Cardiac muscle cell (in vitro differentiated cells and primary cell): ENCODE measurements at regions not wholly inside any gene's neighbourhood (a gene's known extent, or its start where the extent isn't known, plus 50 kb on each side); places are given as distances from the start of the nearest gene placed in this dataset.

Experiments
- DNase-seq, 2 donors: peaks; one replicate each; pipeline versions ENCODE4 v3.0.0 to v3.0.0-alpha.2; 2010 to 2017; ENCODE audit warnings: low read depth in 1 of 2, low spot score in 1 of 2
- H3K27ac ChIP-seq: fragments of 200-600 bp; sonication (generic); 2 replicates; pipeline ENCODE4 v1.5.1; 2016
- H3K27me3 ChIP-seq: fragments of 200-600 bp; sonication (generic); 2 replicates; pipeline ENCODE4 v1.6.0; 2016; ENCODE audit warnings: control low read depth
- H3K36me3 ChIP-seq: fragments of 200-600 bp; sonication (generic); 2 replicates; pipeline ENCODE4 v1.5.1; 2016; ENCODE audit warnings: control low read depth
- H3K4me1 ChIP-seq: fragments of 200-600 bp; sonication (generic); 2 replicates; pipeline ENCODE4 v1.8.1; 2017; ENCODE audit warnings: low read depth, mild to moderate bottlenecking, mixed run types
- H3K4me3 ChIP-seq: fragments of 200-600 bp; sonication (generic); 2 replicates; pipeline ENCODE4 v1.5.1; 2016; ENCODE audit warnings: mild to moderate bottlenecking
- H3K9me3 ChIP-seq: fragments of 200-600 bp; sonication (generic); 2 replicates; pipeline ENCODE4 v1.5.1; 2017; ENCODE audit warnings: low read depth, mild to moderate bottlenecking, control low read depth
- CTCF ChIP-seq: IDR thresholded peaks from 2 replicates; pipeline ENCODE4 v1.5.1; 2012; ENCODE audit warnings: low read depth, mild to moderate bottlenecking, low read length

- Histone ChIP-seq H3K27ac (no peak overlapping the region), H3K9me3 (no peaks in the 10 kb centered on the region), H3K4me1 (no peaks in the 10 kb centered on the region), H3K4me3 (no peak overlapping the region), H3K36me3 (no peaks in the 10 kb centered on the region), H3K27me3 (no peaks in the 10 kb centered on the region)
- TF ChIP-seq CTCF, result no peak
- no peak for DNase-seq
Measured at GRCh38 chr1:37392051-37392450, 82.3 kb upstream of the ZC3H12A start.

GRCh38 chr1:37393173-37394120 is 80.9 kb upstream of the ZC3H12A start:
- Histone ChIP-seq H3K9me3 (no peaks in the 10 kb centered on the region), H3K27me3 (no peaks in the 10 kb centered on the region), H3K4me1 (no peaks in the 10 kb centered on the region), H3K36me3 (no peaks in the 10 kb centered on the region), H3K4me3 (no peak overlapping the region), H3K27ac (no peak overlapping the region)
- DNase-seq, result peak in 1 of 2 donors; percentile 37
- TF ChIP-seq CTCF, result no peak

- no peak for TF ChIP-seq CTCF
- no peaks in the 10 kb centered on the region for H3K36me3 ChIP-seq
- H3K4me3 ChIP-seq, result no peak overlapping the region
- H3K4me1 ChIP-seq, result no peaks in the 10 kb centered on the region
- H3K9me3 ChIP-seq, result no peaks in the 10 kb centered on the region
- peak in 1 of 2 donors; percentile 49 for DNase-seq
- no peak overlapping the region for H3K27ac ChIP-seq
- peaks cover 6% of the 10 kb centered on the region for H3K27me3 ChIP-seq
Measured at GRCh38 chr1:37394574-37395464, 79.6 kb upstream of the ZC3H12A start.

GRCh38 chr1:37398096-37398495 is 76.3 kb upstream of the ZC3H12A start:
- H3K4me1 ChIP-seq, result no peaks in the 10 kb centered on the region
- H3K27ac ChIP-seq, result no peak overlapping the region
- H3K27me3 ChIP-seq, result peaks cover 9% of the 10 kb centered on the region
- H3K4me3 ChIP-seq, result no peak overlapping the region
- H3K36me3 ChIP-seq, result no peaks in the 10 kb centered on the region
- TF ChIP-seq CTCF, result no peak
- no peak for DNase-seq
- H3K9me3 ChIP-seq, result no peaks in the 10 kb centered on the region

GRCh38 chr1:37399205-37399604 is 75.2 kb upstream of the ZC3H12A start:
- H3K9me3 ChIP-seq, result no peaks in the 10 kb centered on the region
- H3K4me1 ChIP-seq, result no peaks in the 10 kb centered on the region
- TF ChIP-seq CTCF, result no peak
- H3K4me3 ChIP-seq, result no peak overlapping the region
- H3K36me3 ChIP-seq, result no peaks in the 10 kb centered on the region
- no peak for DNase-seq
- no peak overlapping the region for H3K27ac ChIP-seq
- peaks cover 13% of the 10 kb centered on the region for H3K27me3 ChIP-seq
